ENCODE measurements at regions not wholly inside any gene's neighbourhood (a gene's known extent, or its start where the extent isn't known, plus 50 kb on each side); places are given as distances from the start of the nearest gene placed in this dataset.

- no peaks in the 10 kb centered on the region; the same call in 1 of the 2 replicates for H4K20me1 ChIP-seq (ENCODE audit: insufficient read depth, low read length)
- no peak overlapping the region for H3K9ac ChIP-seq (ENCODE audit: low read depth, low read length)
- H3K4me2 ChIP-seq (ENCODE audit: insufficient read depth, low read length): no peak overlapping the region
- ATAC-seq (ENCODE audit: insufficient read depth, low read depth): no peak
- no peaks in the 10 kb centered on the region for H3K36me3 ChIP-seq (ENCODE audit: insufficient read depth, low read length)
- no peak for TF ChIP-seq EZH2 (IDR thresholded peaks at IDR 0.05; ENCODE audit: borderline replicate concordance, low read depth, low read length, severe bottlenecking)
- no peak for TF ChIP-seq CTCF (IDR thresholded peaks at IDR 0.05; ENCODE audit: borderline replicate concordance, extremely low read depth, low read length, poor library complexity, severe bottlenecking)
- H3K9me3 ChIP-seq (ENCODE audit: insufficient read depth, low read length, severe bottlenecking): no peaks in the 10 kb centered on the region
- no peak overlapping the region for H2AFZ ChIP-seq (ENCODE audit: low read depth, low read length)
- no peaks in the 10 kb centered on the region for H3K79me2 ChIP-seq (ENCODE audit: insufficient read depth, low read length)
- no peaks in the 10 kb centered on the region for H3K4me1 ChIP-seq (ENCODE audit: insufficient read depth, low read length)
- no peak for DNase-seq
- H3K4me3 ChIP-seq (ENCODE audit: low read depth in 1 of 2, low read length in 2 of 2): no peak overlapping the region
- no peaks in the 10 kb centered on the region for H3K27me3 ChIP-seq (ENCODE audit: insufficient read depth, low read length, poor library complexity)
- H3K27ac ChIP-seq (ENCODE audit: low read length): no peak overlapping the region
Measured at GRCh38 chr19:29442910-29443309, 82.9 kb upstream of the VSTM2B start.

GRCh38 chr19:29445246-29445645 lies 80.5 kb upstream of the VSTM2B start:
- Histone ChIP-seq H3K79me2 (ENCODE audit: insufficient read depth, low read length) (no peaks in the 10 kb centered on the region), H3K4me3 (ENCODE audit: low read depth in 1 of 2, low read length in 2 of 2) (no peak overlapping the region), H3K9me3 (ENCODE audit: insufficient read depth, low read length, severe bottlenecking) (no peaks in the 10 kb centered on the region), H3K36me3 (ENCODE audit: insufficient read depth, low read length) (no peaks in the 10 kb centered on the region), H4K20me1 (ENCODE audit: insufficient read depth, low read length) (no peaks in the 10 kb centered on the region; the same call in 1 of the 2 replicates), H2AFZ (ENCODE audit: low read depth, low read length) (no peak overlapping the region), H3K9ac (ENCODE audit: low read depth, low read length) (no peak overlapping the region), H3K27ac (ENCODE audit: low read length) (no peak overlapping the region), H3K4me1 (ENCODE audit: insufficient read depth, low read length) (no peaks in the 10 kb centered on the region), H3K27me3 (ENCODE audit: insufficient read depth, low read length, poor library complexity) (no peaks in the 10 kb centered on the region), H3K4me2 (ENCODE audit: insufficient read depth, low read length) (no peak overlapping the region)
- no peak for ATAC-seq (ENCODE audit: insufficient read depth, low read depth)
- TF ChIP-seq CTCF (IDR thresholded peaks at IDR 0.05; ENCODE audit: borderline replicate concordance, extremely low read depth, low read length, poor library complexity, severe bottlenecking): no peak
- TF ChIP-seq EZH2 (IDR thresholded peaks at IDR 0.05; ENCODE audit: borderline replicate concordance, low read depth, low read length, severe bottlenecking): no peak
- DNase-seq: no peak

DNA sequence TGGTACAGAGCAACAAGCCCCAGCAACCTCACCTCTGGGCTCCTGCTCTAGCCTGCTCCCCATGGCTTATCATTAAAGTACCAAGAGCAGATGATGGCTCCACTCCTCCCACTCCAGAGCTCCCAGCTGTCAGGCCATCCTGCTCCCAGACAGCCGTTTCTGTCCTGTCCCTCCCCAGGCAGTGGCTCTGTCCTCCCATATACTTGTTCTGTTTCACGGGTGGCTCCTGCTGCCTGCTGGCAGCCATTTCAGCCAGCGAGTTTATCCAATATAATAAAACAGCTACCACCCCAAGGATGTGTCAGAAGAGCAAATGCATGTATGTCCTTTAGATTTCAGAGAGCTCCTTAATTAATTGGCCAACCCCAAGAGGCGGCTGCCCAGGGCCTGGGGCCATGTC lies 79.4 kb upstream of the VSTM2B start:
- no peak for ATAC-seq (ENCODE audit: insufficient read depth, low read depth)
- H3K27ac ChIP-seq (ENCODE audit: low read length): no peak overlapping the region
- H3K36me3 ChIP-seq (ENCODE audit: insufficient read depth, low read length): no peaks in the 10 kb centered on the region
- TF ChIP-seq EZH2 (IDR thresholded peaks at IDR 0.05; ENCODE audit: borderline replicate concordance, low read depth, low read length, severe bottlenecking): no peak
- TF ChIP-seq CTCF (IDR thresholded peaks at IDR 0.05; ENCODE audit: borderline replicate concordance, extremely low read depth, low read length, poor library complexity, severe bottlenecking): no peak
- no peaks in the 10 kb centered on the region for H3K27me3 ChIP-seq (ENCODE audit: insufficient read depth, low read length, poor library complexity)
- H4K20me1 ChIP-seq (ENCODE audit: insufficient read depth, low read length): no peaks in the 10 kb centered on the region; the same call in 1 of the 2 replicates
- H3K79me2 ChIP-seq (ENCODE audit: insufficient read depth, low read length): no peaks in the 10 kb centered on the region
- H3K9ac ChIP-seq (ENCODE audit: low read depth, low read length): no peak overlapping the region
- no peaks in the 10 kb centered on the region for H3K9me3 ChIP-seq (ENCODE audit: insufficient read depth, low read length, severe bottlenecking)
- no peak overlapping the region for H2AFZ ChIP-seq (ENCODE audit: low read depth, low read length)
- no peaks in the 10 kb centered on the region for H3K4me1 ChIP-seq (ENCODE audit: insufficient read depth, low read length)
- no peak for DNase-seq
- no peak overlapping the region for H3K4me2 ChIP-seq (ENCODE audit: insufficient read depth, low read length)
- no peak overlapping the region for H3K4me3 ChIP-seq (ENCODE audit: low read depth in 1 of 2, low read length in 2 of 2)

GRCh38 chr19:29448046-29448445 lies 77.7 kb upstream of the VSTM2B start:
- H3K9ac ChIP-seq (ENCODE audit: low read depth, low read length): no peak overlapping the region
- H3K27ac ChIP-seq (ENCODE audit: low read length): no peak overlapping the region
- no peak overlapping the region for H2AFZ ChIP-seq (ENCODE audit: low read depth, low read length)
- H3K4me1 ChIP-seq (ENCODE audit: insufficient read depth, low read length): no peaks in the 10 kb centered on the region
- no peak overlapping the region for H3K4me3 ChIP-seq (ENCODE audit: low read depth in 1 of 2, low read length in 2 of 2)
- H3K27me3 ChIP-seq (ENCODE audit: insufficient read depth, low read length, poor library complexity): no peaks in the 10 kb centered on the region
- ATAC-seq (ENCODE audit: insufficient read depth, low read depth): no peak
- no peaks in the 10 kb centered on the region for H3K79me2 ChIP-seq (ENCODE audit: insufficient read depth, low read length)
- H4K20me1 ChIP-seq (ENCODE audit: insufficient read depth, low read length): no peaks in the 10 kb centered on the region
- no peak for TF ChIP-seq CTCF (IDR thresholded peaks at IDR 0.05; ENCODE audit: borderline replicate concordance, extremely low read depth, low read length, poor library complexity, severe bottlenecking)
- no peak for TF ChIP-seq EZH2 (IDR thresholded peaks at IDR 0.05; ENCODE audit: borderline replicate concordance, low read depth, low read length, severe bottlenecking)
- no peaks in the 10 kb centered on the region for H3K9me3 ChIP-seq (ENCODE audit: insufficient read depth, low read length, severe bottlenecking)
- no peak overlapping the region for H3K4me2 ChIP-seq (ENCODE audit: insufficient read depth, low read length)
- no peak for DNase-seq
- H3K36me3 ChIP-seq (ENCODE audit: insufficient read depth, low read length): no peaks in the 10 kb centered on the region

Data from DND-41 (cell line).